ENCODE measurements at regions not wholly inside any gene's neighbourhood (a gene's known extent, or its start where the extent isn't known, plus 50 kb on each side); places are given as distances from the start of the nearest gene placed in this dataset.

DNA sequence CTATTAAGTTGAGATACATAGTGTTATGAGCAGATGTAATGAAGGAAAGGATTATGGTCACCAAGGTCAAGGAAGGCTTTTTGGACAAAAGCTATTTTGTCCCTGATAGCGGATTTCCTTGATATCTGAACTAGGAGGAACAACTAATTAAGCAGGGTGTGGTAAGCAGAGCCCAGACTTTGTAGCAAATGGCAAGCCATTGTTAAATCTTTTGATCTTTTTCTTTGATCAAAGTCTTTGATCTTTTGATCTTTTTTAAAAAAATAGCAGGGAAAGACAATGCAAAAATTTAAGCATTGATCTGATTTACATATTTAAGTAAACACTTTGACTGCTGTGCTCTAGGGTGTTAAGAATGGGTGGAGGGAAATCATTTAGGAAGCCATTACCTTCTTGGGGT lies 1242.0 kb downstream of the MAT2B start:
- DNase-seq: no peak

DNA sequence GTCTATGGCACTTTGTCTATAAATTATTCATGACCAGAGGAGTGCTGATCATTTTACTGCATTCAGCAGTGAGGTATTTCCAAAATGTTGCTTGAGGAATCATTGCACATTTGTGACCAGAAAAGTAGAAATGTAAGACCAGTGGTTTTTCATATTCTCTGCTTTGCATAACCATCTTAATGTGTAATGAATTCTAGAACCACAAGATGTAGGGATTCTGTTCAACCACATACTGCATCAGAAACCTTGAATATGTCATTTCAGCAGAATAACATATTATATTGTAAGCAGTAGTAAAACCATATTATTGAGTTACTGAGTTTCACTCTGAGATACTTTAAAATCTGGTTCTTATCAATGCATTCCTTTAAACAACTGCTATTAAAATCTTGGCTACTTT lies 1243.4 kb downstream of the MAT2B start:
- DNase-seq: no peak

DNA sequence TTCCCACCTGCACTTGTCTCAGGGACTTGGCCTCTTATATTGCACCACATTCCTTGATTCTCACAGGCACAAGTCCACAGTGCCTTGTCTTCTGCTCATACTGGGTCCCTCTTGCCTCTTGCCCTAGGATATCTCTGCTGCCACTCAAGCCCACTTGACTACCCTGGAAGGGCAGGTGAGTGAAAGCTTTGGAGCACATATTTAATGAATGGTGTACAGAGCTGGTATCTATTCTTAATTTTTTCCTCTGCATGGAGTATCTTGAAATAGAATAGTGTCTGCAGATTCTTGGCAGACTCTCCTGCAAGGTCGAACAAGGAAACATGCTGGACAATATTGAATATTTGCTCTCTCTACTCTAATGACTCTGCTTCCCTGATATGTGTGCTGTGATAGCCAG lies 1248.0 kb downstream of the MAT2B start:
- no peak for DNase-seq

DNA sequence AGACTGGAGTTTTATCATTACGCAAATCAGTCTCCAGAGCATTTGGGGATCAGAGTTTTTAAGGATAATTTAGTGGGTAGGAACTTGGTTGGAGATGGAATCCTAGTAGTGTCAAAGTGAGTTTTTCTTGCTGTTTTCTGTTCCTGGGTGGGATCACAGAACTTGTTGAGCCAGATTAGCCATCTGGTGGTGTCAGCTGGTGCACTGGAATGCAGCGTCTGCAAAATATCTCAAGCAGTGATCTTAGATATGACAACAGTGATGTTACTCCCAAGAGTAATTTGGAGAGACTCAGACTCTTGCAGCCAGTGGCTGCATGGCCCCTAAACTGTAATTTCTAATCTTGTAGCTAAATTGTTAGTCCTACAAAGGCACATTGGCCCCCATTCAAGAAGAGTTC lies 1257.8 kb downstream of the MAT2B start:
- no peak for DNase-seq

DNA sequence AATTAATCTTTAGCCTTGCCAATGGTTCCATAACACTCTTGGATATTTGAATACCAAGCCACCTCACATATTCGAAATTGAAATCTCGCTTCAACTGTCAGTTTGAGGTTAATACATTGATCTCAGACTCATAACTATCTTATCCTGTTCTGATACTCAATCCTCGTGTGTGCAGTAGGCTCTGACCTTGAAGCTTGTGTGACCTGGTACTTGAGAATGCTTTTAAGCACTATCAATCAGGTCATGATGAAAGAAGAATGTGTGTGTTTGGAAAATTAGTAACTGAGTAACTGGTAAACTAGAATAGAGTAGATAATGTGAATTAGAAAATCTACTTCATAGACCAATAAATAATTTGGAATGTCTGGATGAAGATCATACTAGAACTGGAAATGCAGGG lies 1266.7 kb downstream of the MAT2B start:
- DNase-seq: no peak

DNA sequence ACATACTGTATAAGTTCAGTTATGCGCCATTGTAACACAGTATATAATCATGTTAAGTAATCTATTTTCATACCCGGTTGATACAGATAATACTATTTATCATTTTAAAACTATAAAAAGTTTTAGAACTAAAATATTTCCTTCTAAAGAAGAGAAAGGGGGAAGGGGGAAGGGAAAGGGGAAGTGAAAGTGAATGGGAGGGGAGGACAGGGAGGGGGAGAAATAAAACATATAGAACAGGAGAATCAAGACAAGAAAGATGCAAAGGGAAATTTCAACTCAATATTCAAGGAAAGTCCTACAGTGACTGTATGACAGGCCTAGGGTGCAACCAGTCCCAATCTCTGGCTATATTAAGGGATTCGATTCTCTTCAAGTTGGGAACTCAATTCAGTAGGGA lies 1278.8 kb downstream of the MAT2B start:
- no peak for DNase-seq

DNA sequence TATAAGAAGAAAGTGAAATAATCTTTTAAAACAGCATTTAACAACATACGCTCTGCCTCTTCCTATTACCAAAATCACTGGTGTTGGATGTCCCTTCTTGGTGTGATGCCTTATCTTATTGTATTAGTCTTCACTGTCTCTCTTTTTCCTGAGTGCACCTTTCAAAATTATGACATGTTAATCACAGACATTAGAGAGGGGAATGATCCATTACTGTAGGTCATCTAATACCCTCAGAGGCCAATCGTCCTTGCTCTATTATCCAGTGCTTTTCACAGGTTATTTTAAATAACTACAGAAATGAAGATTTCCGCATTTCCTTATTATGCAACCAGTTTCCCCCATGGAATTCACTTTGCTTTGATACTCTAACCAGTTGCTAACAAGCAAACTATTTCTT lies 1292.7 kb downstream of the MAT2B start:
- DNase-seq: no peak

DNA sequence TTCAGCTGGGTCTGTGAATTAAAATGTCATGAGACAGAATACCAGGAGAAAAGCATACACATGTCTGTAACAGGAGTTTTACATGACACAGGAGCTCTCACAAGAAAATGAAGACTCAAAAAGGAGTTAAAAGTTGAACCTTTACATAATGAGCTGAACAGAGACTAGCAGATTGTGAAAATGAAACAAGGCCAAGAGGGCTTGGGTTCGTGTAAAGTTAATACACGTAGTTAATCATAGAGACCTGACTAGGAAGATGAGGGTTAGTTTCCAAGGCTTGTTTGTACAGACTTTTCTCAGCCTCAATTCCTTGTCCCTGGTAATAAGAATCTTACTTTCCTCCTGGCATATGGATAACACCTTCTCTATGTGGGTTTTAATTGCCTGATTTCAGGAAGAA lies 1294.0 kb downstream of the MAT2B start:
- no peak for DNase-seq

DNA sequence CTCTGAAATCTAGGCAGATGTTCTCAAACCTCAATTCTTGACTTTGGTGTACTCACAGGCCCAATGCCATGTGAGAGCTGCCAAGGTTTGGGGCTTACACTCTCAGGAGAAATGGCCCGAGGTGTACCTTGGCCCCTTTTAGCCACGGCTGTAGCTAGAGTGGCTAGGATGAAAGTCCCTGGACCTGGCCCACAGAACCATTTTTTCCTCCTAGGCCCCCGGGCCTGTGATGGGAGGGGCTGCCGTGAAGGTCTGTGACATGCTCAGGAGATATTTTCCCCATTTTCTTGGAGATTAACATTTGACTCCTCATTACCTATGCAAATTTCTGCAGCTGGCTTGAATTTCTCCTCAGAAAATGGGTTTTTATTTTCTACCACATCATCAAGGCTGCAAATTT lies 1296.5 kb downstream of the MAT2B start:
- no peak for DNase-seq

DNA sequence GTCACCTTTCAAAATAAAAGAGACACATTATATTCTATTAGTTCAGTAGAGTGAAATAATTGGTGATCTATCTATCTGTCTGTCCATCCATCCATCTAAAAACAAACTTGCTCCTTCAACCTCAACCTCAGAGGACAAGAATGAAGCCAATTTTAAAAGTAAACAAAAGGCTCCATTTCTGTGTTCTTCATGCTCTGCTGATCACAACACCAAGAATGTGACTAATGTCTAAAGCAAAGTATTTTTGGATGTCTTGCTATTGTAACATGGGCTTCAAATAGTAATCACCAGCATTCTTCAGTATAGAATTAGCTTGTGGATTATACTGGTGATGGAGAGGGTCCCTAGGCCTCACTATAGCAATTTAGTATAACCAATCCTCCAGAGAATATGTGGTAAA lies 1304.4 kb downstream of the MAT2B start:
- no peak for DNase-seq

DNA sequence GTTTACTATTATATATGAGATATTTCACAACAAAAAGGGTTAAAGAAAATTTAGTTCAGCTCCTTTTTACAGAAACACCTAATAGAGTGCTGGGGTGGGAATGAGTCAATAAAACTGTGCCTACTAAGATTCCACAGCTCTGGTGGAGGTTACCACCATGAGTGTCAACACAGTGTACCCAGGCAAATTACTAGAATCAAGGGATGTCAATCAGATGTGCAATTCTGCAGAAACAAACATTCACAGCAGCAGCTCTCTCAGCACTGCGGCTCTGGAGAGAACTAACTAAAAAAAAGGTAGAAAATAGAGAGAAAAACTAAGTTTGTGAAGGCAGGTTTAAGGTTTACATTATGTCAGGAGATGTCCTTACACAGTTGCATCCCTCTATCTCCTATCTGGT lies 1313.0 kb downstream of the MAT2B start:
- DNase-seq: no peak

DNA sequence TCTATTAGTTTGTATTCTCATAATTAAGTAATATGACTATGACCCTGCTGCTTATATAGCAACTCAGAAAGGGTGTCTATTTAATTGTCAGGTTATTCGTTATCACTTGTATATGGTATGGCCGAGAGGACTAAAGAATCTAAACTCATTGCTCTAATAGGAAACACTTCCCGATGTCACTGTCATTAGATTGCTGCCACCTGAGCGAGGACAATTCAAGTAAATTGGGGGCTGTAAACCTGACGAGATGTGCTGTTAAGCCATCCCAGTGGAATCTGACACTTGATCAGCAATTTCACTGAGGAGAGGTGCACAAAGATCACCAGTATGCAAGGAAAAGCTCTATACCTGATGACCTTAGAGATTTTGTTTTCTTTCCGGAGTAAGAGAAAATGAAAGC lies 1319.3 kb downstream of the MAT2B start:
- no peak for DNase-seq

DNA sequence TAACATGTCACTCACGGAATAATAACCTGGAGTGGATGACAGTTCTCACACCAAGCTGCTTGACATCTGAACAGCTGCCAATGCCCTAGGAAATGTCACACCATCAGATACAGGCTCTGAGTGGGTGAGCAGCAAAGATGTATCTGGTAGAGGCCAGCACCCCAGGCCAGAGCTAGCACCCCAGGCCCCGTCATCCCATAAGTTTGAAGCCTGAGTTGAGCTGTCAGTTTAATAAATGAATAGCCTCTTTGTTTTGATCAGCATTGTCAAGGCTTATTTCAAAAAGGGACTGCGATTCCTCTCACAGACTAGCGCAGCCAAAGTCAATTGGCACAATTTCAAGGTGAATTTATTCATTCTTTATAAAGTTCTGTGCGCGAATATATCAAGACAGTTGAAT lies 1327.1 kb downstream of the MAT2B start:
- no peak for DNase-seq

DNA sequence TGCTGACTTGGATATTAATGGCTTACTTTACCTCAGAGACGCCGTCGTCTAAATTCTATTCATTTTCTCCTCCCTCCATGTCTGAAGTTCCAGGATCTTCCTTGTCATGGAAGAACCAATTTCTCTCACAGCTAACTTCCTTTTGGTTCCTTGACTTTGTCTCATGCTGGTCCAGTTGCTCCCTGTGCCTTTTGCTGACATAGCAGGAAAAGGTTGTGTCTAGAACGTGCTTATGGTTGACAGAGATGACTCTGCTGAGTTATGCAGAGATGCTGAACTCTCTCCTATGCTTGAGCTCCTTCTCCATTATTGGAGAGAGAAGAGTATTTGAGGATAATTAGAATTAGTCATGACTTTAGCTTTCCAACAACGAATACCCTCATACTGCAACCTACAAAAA lies 1338.9 kb downstream of the MAT2B start:
- no peak for DNase-seq

DNA sequence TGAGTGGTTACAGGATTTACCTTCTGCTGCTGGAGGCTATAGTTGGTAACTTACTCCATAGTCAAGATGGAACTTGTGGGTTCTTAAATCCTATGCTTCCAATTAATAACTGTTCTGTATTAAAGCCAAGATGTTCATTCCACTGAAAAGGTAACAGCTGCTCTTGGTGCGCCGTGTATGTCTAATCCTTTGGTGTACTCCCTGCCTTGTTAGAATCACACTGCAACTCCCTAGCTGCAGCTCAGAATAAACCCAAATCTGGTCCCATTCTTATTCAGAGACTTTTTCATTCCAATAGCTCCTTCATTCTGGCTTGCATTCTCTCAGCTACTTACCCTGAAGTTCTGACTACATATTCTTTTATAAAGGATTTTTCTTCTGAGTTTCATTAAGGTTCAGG lies 1355.5 kb downstream of the MAT2B start:
- no peak for DNase-seq

DNA sequence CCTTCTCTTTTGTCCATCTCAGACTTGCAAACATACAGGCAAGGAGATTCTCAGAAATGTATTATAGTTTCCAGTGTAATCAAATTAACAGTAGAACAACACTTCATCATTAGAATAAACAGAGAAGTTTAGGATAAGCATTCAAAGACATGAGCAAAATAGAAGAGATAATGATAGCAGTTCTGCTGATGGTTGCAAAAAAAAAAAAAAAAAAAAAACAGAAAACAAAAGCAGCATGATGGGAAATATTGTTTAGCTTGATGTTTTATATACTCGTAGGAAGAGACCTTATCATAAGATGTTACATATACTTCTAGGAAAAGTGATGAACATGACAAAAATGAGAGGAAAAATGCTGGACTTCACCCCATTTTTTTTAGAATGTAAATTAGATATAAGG lies 1356.2 kb downstream of the MAT2B start:
- no peak for DNase-seq

DNA sequence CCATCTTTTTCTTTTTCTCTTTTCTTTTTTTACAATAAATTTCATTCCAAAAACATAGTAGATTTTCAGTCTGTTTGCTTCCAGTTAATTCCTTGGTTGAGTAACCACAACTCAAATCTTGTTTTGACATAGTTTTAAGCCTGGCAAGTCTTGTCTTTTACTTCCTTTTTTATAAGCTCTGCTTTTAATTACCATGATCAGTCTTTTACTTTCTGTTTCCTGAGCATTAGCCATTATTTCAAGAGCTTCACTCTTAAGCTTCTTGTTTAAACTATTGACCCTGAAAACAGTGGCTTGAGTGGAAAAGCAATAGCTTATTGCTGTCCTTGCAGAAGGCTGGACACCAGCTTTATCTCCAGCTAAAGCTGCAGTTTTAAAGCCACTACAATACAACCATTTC lies 1363.3 kb downstream of the MAT2B start:
- no peak for DNase-seq

DNA sequence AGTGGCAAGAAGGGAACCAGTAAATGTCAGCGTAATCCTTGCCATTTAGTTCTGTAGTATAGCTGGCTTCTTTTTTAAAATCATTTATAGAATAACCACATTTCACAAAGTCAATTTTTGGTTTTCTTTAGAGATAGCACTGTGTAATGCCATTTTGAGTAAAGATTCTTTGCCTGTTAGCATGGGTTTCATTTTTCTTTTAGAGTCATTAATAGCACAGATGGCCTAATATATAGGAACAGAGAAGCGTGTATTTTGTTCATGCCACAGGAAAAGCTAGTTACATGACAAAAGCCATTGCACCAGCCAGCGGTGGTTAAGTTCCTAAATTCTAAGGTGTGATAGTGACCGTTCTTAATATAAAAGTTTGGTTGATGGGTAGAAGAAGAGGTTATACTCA lies 1363.9 kb downstream of the MAT2B start:
- no peak for DNase-seq

DNA sequence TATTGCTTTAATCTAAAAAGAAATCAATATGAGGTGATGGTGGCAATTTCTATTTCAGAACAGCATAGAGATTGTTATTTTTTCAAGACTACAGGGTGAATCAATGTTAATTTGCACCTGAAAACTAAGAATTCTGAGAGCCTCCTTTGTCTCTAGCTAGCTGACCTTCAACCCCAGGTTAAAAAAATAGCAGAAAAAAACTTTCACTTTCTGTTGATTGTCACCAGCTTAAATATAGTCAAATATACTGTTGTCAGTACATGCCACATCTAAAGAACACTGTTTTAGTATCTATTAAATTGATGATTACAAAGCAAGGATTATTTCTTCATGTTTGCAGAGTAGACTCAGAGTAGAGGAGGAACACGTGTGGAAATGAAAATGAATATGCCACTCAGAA lies 1371.4 kb downstream of the MAT2B start:
- no peak for DNase-seq

DNA sequence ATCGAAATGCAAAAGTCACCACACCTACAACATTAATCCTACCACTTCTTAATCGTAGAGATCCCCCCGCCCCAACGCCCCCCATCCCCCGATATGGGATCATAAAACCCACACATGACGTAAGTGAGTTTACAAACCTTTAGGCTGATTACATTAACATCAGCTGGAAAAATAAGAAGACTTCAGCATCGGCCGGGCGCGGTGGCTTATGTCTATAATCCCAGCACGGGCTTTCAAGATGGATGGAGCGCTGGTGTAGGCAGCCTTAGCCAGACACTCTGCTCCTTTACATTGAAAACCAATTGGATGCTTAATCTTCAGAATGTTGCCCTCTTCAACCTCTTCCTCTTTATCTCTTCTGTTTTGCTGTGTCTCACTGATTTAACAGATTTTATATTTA lies 1376.0 kb downstream of the MAT2B start:
- DNase-seq: no peak

DNA sequence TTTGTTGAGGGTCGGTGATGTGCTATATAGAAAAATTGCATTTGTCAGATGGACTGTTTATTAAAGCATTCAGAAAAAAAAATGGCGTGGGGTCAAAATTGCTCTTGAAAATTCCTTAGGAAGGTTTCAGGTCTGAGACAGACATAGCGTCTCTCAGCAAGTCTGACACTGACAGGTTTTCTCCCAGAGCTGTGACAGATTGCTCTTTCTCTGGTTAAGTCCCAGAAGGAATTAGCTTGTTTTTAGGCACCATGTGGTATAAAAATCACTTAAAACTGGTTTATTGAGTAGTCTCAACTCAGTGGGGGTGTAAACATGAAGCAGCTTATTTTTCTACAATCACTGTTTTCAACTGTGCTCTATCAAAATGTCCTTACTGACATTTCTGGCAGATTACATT lies 1379.8 kb downstream of the MAT2B start:
- DNase-seq: no peak

DNA sequence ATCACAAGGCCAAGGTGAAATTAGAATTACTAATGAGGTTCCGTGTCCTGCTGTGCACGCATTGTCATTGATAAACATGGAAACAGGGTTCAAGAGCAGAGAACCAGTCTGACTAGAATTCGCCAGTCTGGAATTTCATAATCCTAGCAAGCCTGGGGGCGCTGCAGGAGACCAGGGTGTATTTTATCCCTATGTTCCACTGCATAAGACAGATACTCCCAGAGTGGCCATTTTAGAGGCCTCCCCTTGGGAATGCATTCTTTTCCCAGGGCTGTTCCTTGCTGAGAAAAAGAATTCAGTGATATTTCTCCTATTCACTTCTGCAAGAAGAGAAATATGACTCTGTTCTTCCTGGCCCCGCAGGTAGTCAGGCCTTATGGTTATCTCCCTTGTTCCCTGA lies 1387.7 kb downstream of the MAT2B start:
- DNase-seq: no peak

DNA sequence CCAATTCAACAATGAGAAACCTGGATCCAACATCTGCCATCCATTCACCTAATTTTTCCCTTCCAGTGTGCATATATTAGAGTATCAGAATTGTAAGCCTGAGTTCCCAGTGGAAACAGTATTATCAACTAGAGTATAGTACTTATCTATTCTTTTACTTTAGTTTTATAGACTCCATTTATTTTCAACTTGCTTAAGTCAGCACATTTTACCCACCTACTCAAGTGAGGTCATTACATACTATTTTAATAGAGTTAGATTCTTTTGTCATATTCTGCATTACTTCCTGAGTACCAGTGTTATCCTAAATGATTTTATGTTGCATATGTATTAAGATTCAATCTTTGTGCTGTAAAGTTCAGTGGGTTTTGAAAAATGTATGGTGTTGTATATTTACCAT lies 1393.3 kb downstream of the MAT2B start:
- DNase-seq: no peak

DNA sequence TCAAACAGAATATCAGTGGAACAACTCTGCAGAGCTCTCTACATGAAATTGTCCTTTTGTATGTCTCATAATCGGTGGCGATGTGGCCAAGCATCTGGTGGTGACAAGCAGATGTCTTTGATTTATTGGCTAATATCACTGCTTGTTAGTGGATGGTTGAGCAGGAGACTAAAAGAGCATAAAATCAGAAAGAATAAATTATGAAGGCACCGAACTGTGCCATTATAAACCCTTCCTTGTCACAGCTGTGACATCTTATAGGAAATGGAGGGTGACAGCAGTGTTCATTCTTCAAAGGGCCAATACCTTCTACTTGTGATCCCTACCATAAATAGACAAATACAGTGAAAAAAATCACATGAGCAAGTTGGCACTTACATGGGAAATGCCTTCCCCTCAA lies 1404.3 kb downstream of the MAT2B start:
- no peak for DNase-seq

DNA sequence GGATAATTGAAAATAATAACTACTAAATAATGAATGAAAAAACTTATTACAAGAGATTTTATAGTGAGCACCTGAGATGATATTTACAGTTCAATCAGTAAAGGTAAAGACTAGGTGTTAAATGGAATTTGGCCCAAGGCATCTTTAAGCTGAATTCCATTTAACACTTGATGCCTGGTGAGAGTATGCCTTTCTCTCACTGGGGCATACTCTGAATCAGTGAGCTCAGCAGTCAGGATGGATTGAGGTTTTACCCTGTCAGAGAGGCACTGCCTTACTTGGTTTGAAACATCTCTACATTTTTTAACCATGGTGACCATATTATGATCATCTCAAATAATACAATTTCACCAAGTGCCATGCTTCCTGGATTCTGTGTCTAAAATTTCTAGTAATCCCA lies 1416.3 kb downstream of the MAT2B start:
- no peak for DNase-seq

DNA sequence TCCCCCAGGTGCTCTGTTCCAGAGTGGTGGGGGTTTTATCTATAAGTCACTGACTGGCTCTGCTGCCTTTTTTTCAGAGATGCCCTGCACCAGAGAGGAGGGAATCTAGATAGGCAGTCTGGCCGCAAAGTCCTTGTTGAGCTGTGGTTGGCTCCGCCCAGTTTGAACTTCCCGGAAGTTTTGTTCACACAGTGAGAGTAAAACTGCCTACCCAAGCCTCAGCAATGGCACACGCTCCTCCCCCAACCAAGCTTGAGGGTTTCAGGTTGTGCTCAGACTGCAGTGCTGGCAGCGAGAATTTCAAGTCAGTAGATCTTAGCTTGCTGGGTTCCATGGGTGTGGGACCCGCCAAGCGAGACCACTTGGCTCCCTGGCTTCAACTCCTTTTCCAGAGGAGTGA lies 1428.6 kb downstream of the MAT2B start:
- DNase-seq: no peak

DNA sequence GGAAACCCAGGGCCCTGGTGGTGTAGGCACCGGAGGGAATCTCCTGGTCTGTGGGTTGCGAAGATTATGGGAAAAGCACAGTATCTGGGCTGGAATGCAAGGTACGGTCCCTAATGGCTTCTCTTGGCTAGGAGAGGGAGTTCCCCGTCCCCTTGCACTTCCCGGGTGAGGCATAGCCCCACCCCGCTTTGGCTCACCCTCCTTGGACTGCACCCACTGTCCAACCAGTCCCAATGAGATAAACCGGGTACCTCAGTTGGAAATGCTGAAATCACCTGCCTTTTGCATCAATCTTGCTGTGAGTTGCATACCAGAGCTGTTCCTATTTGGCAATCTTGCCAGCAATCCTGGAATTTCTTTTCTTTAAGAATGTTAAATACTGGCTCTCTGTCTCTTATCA lies 1429.1 kb downstream of the MAT2B start:
- DNase-seq: no peak

Measured in NCI-H2029 treated with DMSO at 0.1 percent for 48 hours (cell line).